ENCODE measurements at regions not wholly inside any gene's neighbourhood (a gene's known extent, or its start where the extent isn't known, plus 50 kb on each side); places are given as distances from the start of the nearest gene placed in this dataset.

DNA sequence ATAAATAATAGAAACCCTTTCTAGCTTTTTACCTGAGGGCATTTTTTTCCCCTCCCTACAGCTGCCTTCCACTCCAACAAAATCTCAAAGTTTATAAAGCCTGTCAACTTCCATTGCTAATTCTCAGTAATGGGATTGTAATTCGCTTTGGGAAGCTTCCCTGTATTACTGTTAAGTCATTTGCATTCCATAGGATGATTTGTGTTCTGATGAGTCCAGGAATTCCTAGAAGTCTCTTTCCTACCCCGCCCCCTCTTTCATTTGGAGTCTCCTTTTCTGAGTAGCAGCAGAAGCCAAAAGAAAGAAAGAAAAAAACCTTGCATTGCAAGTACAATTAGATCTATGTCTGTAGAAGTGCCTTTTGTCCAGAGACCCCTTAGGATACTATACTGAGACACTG lies 1033.3 kb downstream of the IGSF11 start:
- no peak for DNase-seq

GRCh38 chr3:118011910-118012309 lies 1022.7 kb downstream of the IGSF11 start:
- DNase-seq: no peak

- no peak for DNase-seq
Observed at GRCh38 chr3:118029049-118029448, 1005.6 kb downstream of the IGSF11 start.

- DNase-seq: no peak
Observed at GRCh38 chr3:118036215-118036614, 998.4 kb downstream of the IGSF11 start.

GRCh38 chr3:118055381-118055780 lies 979.3 kb downstream of the IGSF11 start:
- DNase-seq: no peak

DNA sequence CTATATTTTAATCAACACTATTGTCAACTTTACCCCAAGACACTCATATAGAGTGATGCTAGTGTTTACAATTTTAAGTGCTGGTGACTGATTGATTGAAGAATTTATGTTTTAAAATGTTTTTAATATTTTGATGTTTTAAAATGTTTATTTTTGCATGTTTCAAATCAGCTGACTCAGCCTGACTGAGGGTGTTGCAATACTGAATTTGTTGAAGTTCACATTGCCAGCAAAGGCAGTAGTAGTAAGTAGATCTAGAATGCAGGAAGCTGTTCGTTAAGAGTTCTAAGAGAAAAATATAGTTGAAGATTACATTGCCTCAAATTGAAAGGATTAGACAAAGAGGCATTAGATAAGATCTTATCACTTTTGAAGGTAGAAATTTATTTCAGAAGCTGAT lies 977.6 kb downstream of the IGSF11 start:
- DNase-seq: no peak

- DNase-seq: no peak
Observed at GRCh38 chr3:118059096-118059495, 975.5 kb downstream of the IGSF11 start.

- no peak for DNase-seq
Observed at GRCh38 chr3:118067439-118067838, 967.2 kb downstream of the IGSF11 start.

GRCh38 chr3:118075873-118076272 lies 958.8 kb downstream of the IGSF11 start:
- DNase-seq: no peak

- DNase-seq: no peak
Observed at GRCh38 chr3:118077332-118077731, 957.3 kb downstream of the IGSF11 start.

DNA sequence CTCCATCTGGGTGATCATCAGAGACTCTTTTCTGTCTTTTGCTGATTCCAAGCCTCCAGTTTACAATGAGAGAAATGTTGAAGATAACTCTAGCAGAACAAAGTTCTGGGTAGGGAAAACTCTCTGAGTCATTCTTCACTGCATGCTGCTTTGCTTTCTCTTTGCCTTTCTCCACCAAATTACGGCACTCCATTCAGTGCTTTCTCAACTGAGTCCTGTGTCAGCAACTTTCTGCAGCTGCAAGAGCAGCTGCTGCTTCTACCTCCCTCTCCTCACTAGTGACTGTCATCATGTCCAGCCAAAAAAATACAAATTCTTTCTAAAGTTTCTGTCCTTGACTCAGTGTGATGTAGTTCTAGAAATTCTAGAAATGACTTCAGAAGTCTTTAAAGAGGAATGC lies 953.8 kb downstream of the IGSF11 start:
- no peak for DNase-seq

DNA sequence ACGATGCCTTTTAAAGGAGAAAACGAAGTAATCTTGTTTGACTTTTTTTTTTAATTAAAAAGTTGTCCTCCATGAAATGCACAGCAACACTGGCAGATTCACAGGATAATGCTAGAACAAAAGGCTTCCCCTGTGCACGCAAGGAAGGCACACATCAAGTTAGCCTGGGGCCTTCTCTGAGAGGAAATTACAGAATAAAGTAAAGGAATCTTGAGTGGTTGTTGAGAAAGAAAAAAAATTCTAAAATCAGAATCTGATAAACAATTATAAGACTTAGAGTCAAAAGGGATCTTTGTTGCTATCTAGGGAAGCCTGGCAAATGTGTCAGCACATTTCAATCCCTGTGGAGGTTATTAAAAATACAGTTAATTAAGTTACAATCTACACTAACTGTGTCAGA lies 946.0 kb downstream of the IGSF11 start:
- DNase-seq: no peak

DNA sequence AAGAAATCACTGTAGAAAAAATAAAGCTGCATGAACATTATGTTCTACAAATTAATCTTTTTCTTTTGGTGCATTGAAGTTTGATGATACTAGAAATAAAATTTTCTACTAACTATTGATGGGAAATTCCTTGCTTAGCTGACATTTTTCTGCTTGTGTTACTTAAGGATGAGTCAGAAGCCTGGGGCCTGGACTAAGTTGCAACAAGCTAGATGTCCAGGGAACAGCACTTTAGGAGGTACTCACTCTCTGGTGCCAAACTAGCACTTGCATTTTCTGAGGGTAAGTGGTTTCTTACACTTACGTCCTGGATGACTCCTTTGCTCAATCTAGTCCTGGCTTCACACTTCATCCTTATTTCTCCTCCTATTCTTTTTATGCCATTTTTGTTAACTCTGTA lies 945.1 kb downstream of the IGSF11 start:
- DNase-seq: peak; percentile 5

- DNase-seq: no peak
Observed at GRCh38 chr3:118097226-118097625, 937.4 kb downstream of the IGSF11 start.

- DNase-seq: no peak
Observed at GRCh38 chr3:118097660-118098059, 937.0 kb downstream of the IGSF11 start.

- DNase-seq: no peak
Observed at GRCh38 chr3:118098827-118099226, 935.8 kb downstream of the IGSF11 start.

- DNase-seq: no peak
Observed at GRCh38 chr3:118101891-118102290, 932.8 kb downstream of the IGSF11 start.

DNA sequence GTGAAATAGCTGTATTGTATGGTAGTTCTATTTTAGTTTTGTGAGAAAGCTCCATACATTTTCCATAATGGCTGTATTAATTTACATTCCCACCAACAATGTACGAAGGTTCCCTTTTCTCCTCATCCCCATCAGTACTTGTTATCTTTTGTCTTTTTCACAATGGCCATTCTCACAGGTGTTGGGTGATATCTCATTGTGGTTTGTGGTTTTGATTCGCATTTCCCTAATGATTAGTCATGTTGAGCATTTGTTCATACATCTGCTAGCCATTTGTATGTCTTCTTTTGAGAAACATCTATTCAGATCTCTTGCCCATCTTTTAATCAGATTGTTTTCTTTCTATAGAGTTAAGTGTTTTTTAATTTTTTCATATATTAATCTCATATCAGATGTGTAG lies 931.9 kb downstream of the IGSF11 start:
- DNase-seq: no peak

DNA sequence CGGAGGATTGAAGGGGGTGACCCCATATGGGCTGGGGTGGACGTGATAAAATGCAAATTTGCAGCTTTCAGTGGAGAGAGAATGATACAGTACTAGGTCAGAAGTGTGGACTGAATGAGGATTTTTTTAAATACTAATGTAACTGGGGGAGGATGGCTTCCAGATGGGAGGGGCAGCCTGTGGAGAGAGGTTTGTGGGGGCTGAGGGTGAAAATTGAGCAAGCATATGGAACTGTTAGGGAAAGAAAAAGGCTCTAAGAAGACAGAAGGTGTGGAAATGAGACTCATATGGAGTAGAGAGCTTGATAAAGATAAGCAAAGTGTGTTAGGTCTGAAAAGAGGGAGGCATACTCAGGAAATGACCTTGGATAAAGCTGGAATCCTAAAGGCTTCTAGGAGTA lies 926.4 kb downstream of the IGSF11 start:
- DNase-seq: no peak

DNA sequence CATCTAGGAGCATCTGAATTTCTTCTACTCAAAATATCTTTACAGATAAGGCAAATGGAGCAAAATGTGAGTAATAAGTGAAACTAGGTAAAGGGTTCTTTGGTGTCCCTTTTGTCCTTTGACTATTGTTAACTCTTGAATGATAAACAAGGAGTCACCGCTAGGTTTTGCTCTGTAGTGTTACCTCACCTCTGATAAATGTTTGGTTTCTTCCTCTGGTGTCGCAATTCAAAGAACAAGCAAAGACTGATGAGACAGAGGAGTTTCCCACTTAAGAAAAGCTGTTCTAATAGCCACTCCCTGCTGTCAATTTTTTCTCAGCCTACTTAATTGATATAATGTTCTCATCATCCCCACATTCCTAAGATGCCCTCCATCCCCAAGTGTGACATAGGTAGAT lies 925.9 kb downstream of the IGSF11 start:
- no peak for DNase-seq

DNA sequence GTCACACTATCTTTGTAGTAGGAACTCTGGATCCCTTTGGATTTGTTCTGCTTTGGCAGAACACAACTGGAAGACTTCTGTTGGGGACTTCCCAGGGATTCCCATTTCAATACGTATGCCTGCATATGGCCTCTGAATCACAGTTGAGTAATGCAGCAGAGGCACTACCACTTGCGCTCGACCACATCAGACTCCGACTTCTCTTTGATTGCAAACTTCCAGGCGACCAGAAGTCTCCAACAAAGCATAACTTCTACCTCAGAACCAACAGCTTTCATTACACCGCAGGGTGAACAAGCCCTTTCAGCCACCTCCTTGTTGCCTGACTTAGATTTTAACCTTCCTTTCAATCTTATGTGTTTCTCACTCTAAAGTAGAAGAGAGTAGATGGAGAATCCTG lies 924.4 kb downstream of the IGSF11 start:
- DNase-seq: no peak

DNA sequence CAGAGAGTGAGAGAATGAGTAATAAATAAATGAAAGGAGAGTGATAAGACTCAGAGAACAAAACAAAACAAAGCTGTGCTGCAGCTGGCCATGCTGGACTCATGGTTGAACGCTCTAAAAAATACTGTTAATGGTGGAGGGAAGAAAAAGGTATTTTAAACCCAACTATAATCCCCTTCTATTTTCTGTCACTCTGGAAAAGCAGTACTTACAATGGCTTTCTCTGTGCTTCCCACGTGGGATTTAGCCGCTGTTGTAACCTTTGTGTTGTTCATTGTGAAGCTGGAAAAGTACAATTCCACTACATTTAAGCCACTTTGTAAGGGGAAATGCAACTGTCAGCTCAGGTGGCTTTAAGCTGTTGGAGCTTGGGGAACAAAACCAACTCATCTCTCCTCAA lies 917.7 kb downstream of the IGSF11 start:
- no peak for DNase-seq

GRCh38 chr3:118126751-118127150 lies 907.9 kb downstream of the IGSF11 start:
- DNase-seq: no peak

GRCh38 chr3:118127992-118128391 lies 906.7 kb downstream of the IGSF11 start:
- no peak for DNase-seq

- DNase-seq: peak; percentile 33
Observed at GRCh38 chr3:118128886-118129285, 905.8 kb downstream of the IGSF11 start.

DNA sequence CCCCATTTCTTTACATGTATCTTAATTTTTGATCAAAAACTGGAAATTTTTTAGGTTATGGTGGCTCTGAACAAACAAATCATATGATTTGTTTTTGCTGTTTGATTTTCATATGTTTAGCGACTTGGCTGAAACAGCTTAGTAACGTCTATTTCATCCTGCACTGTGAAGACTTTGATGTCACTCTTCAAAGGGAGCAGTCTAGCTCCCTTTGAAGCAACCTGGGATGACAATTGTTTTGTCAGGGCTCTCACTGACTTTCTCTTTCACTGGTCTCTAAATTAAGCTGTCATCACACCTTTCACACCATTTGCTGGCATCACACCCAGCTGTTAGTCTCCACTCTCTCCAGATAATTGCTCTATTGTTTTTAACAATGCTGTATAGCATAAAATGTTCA lies 896.9 kb downstream of the IGSF11 start:
- DNase-seq: no peak
